IPS DF 4.7 (cell line): ENCODE measurements at regions not wholly inside any gene's neighbourhood (a gene's known extent, or its start where the extent isn't known, plus 50 kb on each side); places are given as distances from the start of the nearest gene placed in this dataset.
A peak's percentile ranks its signal among the peaks of the same experiment; 100 is the strongest.
"Not testable (repeated sequence)": the region's sequence is repeated elsewhere in the genome, so short reads cannot be mapped to it uniquely, and the experiment has no call there.

Experiments used
- DNase-seq: peaks from one replicate; pipeline ENCODE4 v3.0.0-alpha.2; 2013; ENCODE audit warnings: low spot score; ENCODE audit errors: extremely low read depth

GRCh38 chr2:40690036-40690435 lies 238.1 kb upstream of the SLC8A1 start:
- DNase-seq = no peak

GRCh38 chr2:40690525-40690924 lies 238.6 kb upstream of the SLC8A1 start:
- DNase-seq = no peak

- DNase-seq = no peak
Observed at GRCh38 chr2:40700231-40700954, 248.5 kb upstream of the SLC8A1 start.

GRCh38 chr2:40712197-40712894 lies 260.5 kb upstream of the SLC8A1 start:
- DNase-seq = not testable (repeated sequence)

GRCh38 chr2:40716879-40717278 lies 265.0 kb upstream of the SLC8A1 start:
- no peak for DNase-seq

GRCh38 chr2:40719414-40719813 lies 267.5 kb upstream of the SLC8A1 start:
- DNase-seq = no peak

GRCh38 chr2:40721595-40721994 lies 269.7 kb upstream of the SLC8A1 start:
- DNase-seq = no peak

GRCh38 chr2:40723194-40723593 lies 271.3 kb upstream of the SLC8A1 start:
- DNase-seq = no peak

- DNase-seq = no peak
Observed at GRCh38 chr2:40725040-40725439, 273.1 kb upstream of the SLC8A1 start.

GRCh38 chr2:40725950-40726349 lies 274.1 kb upstream of the SLC8A1 start:
- DNase-seq = no peak

GRCh38 chr2:40734797-40735196 lies 282.9 kb upstream of the SLC8A1 start:
- DNase-seq = no peak

GRCh38 chr2:40737180-40737579 lies 285.3 kb upstream of the SLC8A1 start:
- DNase-seq = no peak

GRCh38 chr2:40740419-40740818 lies 288.5 kb upstream of the SLC8A1 start:
- DNase-seq = no peak

- no peak for DNase-seq
Observed at GRCh38 chr2:40741532-40741931, 289.6 kb upstream of the SLC8A1 start.

GRCh38 chr2:40746191-40746590 lies 294.3 kb upstream of the SLC8A1 start:
- DNase-seq = no peak

GRCh38 chr2:40751981-40752380 lies 300.1 kb upstream of the SLC8A1 start:
- no peak for DNase-seq

- no peak for DNase-seq
Observed at GRCh38 chr2:40752796-40753195, 300.9 kb upstream of the SLC8A1 start.

- no peak for DNase-seq
Observed at GRCh38 chr2:40754912-40755311, 303.0 kb upstream of the SLC8A1 start.

GRCh38 chr2:40758401-40759155 lies 306.7 kb upstream of the SLC8A1 start:
- no peak for DNase-seq

GRCh38 chr2:40760071-40760666 lies 308.3 kb upstream of the SLC8A1 start:
- peak; percentile 19 for DNase-seq

- DNase-seq = no peak
Observed at GRCh38 chr2:40773291-40773690, 321.4 kb upstream of the SLC8A1 start.

- DNase-seq = no peak
Observed at GRCh38 chr2:40783704-40784103, 331.8 kb upstream of the SLC8A1 start.
